ENCODE measurements at regions not wholly inside any gene's neighbourhood (a gene's known extent, or its start where the extent isn't known, plus 50 kb on each side); places are given as distances from the start of the nearest gene placed in this dataset.

- no peak overlapping the region for H3K4me3 Mint-ChIP-seq
- H3K27me3 Mint-ChIP-seq, result peaks cover 10% of the 10 kb centered on the region
- POLR2A ChIA-PET, result no interaction called here
- no peaks in the 10 kb centered on the region for H3K9me3 Mint-ChIP-seq
- no peak for ATAC-seq (ENCODE audit: low read depth)
- no peak overlapping the region for H3K27ac Mint-ChIP-seq
- no peaks in the 10 kb centered on the region for H3K36me3 Mint-ChIP-seq
- DNase-seq, result no peak
- H3K4me1 Mint-ChIP-seq, result no peaks in the 10 kb centered on the region
Measured at GRCh38 chr12:105820429-105821125, 318.2 kb downstream of the NUAK1 start.

DNA sequence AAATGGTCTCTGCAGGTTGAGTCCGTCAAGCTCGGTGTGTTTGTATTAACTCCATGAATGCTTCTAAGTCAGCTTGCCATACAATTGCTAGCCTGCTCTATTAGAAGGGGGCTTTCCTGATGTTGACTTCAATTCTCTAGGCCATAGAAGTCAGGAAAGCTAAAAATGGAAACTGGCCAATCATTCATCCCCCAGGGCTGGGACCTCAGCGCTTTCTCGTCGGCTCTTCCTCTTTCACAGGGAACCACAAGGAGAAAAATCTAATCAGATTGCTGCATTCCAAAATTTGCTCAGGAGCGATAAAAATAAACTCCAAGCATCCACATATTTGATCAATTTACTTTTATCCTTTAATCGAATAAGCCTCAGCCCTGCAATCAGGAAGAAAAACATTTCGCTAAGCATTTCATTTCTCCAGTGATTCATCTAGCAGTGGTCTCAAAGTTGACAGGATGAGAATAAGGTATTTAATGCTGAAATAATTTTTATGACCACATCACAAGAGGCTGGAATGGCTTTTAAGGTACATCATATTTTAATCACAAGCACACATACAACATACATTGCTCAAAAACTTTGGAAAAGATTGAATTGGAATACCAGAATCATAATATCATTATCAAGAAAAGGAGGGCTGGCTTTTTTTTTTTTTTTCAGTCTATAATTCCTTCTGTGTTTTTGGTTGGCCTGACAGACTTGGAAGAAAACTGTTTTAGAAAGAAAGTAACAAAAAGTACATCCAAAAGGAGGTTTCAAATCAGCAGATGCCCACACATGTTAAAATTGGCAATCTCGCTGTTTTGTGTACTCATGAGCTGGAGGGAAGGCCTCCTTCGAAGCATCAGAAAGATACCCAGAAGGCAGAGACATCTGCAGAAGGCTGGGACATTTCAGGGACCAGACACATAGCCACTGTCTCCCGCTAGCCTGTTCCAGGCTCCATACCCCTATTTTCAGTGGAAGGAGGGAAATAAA, 316.3 kb downstream of the NUAK1 start:
- peaks cover 10% of the 10 kb centered on the region for H3K27me3 Mint-ChIP-seq
- no peak overlapping the region for H3K4me3 Mint-ChIP-seq
- POLR2A ChIA-PET, result no interaction called here
- H3K36me3 Mint-ChIP-seq, result no peaks in the 10 kb centered on the region
- ATAC-seq (ENCODE audit: low read depth) (no peak), DNase-seq (no peak)
- no peak overlapping the region for H3K27ac Mint-ChIP-seq
- no peaks in the 10 kb centered on the region for H3K4me1 Mint-ChIP-seq
- H3K9me3 Mint-ChIP-seq, result no peaks in the 10 kb centered on the region

DNA sequence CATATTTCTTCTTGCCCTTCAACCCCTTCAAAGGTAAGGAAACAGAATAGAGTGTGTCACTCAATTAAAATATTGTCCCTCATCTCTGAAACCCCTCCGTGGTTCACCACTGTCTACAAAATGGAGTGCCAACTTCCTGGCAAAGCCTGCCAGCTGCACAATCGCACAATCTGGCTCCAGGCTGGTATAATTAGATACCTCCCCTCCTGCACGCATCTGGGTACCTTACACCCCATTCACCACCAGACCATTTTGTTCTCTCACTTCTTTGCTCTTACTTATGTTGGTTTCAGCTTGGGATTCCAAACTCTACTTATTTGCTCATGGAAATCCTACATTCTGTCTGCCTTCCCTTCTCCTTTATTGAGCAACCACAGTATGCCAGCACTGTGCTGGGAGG, 314.9 kb downstream of the NUAK1 start:
- Mint-ChIP-seq H3K27me3 (peaks cover 10% of the 10 kb centered on the region), H3K4me1 (no peaks in the 10 kb centered on the region), H3K4me3 (no peak overlapping the region), H3K9me3 (no peaks in the 10 kb centered on the region), H3K27ac (no peak overlapping the region), H3K36me3 (no peaks in the 10 kb centered on the region)
- POLR2A ChIA-PET, result no interaction called here
- DNase-seq (no peak), ATAC-seq (ENCODE audit: low read depth) (no peak)

DNA sequence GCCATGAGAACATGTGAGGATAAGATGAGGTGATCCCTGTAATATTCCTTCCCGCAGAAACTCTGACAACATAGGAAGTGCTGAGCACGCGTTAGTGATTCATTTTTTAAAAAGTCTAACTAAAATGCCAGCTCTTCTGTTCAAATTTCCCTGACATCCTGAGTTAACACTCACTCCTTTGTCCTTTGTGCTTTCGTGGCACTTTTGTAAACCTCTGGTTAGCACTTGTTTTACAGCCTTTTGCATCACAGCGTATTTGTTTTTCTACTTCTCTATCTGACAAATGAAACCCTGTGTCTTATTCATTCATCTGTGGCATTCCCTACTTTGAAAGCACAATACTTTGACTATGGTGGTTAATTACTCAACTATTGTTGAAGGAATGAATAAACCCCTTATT, 313.6 kb downstream of the NUAK1 start:
- no peak overlapping the region for H3K27ac Mint-ChIP-seq
- DNase-seq, result no peak
- no peaks in the 10 kb centered on the region for H3K36me3 Mint-ChIP-seq
- ATAC-seq (ENCODE audit: low read depth), result no peak
- no peaks in the 10 kb centered on the region for H3K4me1 Mint-ChIP-seq
- POLR2A ChIA-PET, result no interaction called here
- no peak overlapping the region for H3K4me3 Mint-ChIP-seq
- no peaks in the 10 kb centered on the region for H3K9me3 Mint-ChIP-seq
- H3K27me3 Mint-ChIP-seq, result peaks cover 10% of the 10 kb centered on the region

DNA sequence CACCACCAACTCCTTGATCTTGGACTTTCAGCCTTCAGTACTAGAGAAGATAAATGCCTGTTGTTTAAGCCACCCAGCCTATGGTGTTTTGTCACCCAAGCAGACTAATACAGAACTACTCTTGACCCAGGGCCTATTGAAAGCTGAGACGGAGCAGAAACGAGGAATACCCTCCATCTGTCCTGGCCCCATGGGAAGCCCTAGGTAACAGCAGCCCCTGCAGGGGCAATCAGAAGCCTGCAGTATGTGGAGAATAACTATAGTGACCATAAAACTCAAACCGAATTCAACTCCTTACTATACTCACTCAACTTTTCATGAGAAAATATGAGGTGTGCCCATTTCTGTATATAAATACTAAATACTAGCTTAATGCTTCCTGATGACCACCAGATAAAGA, 307.4 kb downstream of the NUAK1 start:
- Mint-ChIP-seq H3K27me3 (no peaks in the 10 kb centered on the region), H3K9me3 (no peaks in the 10 kb centered on the region), H3K4me1 (no peaks in the 10 kb centered on the region), H3K27ac (no peak overlapping the region), H3K4me3 (no peak overlapping the region), H3K36me3 (no peaks in the 10 kb centered on the region)
- POLR2A ChIA-PET, result no interaction called here
- DNase-seq (no peak), ATAC-seq (ENCODE audit: low read depth) (no peak)

DNA sequence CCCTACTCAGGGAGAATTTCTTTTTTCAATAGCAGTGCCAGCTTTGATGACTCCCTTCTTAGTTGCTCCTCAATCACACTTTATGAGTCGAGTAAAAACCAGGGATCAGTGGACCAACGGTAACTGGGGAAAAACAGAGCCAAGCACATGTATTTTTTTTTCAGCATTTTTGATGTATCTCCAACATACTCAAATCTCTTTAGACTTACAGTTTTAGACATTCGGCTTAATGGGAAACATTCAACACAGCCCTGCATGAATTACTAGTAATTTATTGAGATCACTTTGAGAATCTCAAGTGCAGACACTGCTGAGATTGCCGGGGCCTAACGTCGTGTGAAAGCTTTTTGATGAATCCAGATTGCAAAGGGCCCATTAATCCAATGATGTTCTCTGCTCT, 306.7 kb downstream of the NUAK1 start:
- Mint-ChIP-seq H3K9me3 (no peaks in the 10 kb centered on the region), H3K4me1 (no peaks in the 10 kb centered on the region), H3K4me3 (no peak overlapping the region), H3K27ac (no peak overlapping the region), H3K36me3 (no peaks in the 10 kb centered on the region), H3K27me3 (no peaks in the 10 kb centered on the region)
- no peak for DNase-seq
- no peak for ATAC-seq (ENCODE audit: low read depth)
- POLR2A ChIA-PET, result no interaction called here

GRCh38 chr12:105832806-105833205, 305.9 kb downstream of the NUAK1 start:
- no peak for ATAC-seq (ENCODE audit: low read depth)
- Mint-ChIP-seq H3K27ac (no peak overlapping the region), H3K36me3 (no peaks in the 10 kb centered on the region), H3K9me3 (no peaks in the 10 kb centered on the region), H3K4me3 (no peak overlapping the region), H3K4me1 (no peaks in the 10 kb centered on the region), H3K27me3 (no peaks in the 10 kb centered on the region)
- POLR2A ChIA-PET, result no interaction called here
- DNase-seq, result no peak

DNA sequence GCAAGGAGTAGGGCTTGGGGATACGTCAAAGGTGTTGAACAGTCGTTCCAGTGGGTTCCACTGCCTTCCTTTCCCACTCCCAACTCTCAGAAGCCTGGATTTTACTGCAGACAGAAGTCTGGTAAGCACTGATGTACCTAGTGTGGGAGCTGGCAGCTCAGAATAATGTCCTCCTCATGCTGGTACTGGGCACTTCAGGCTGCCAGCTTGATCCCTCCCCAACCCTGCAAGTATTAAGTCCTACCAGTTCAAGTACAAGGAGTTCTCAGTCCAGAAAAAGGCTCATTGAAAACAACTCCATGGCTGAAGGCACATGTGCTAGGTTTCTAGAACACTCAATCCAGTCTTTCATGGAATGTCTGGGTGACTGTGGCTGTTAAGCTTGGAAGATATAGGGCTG, 304.3 kb downstream of the NUAK1 start:
- Mint-ChIP-seq H3K4me1 (no peaks in the 10 kb centered on the region), H3K27me3 (no peaks in the 10 kb centered on the region), H3K27ac (no peak overlapping the region), H3K36me3 (no peaks in the 10 kb centered on the region), H3K4me3 (no peak overlapping the region), H3K9me3 (no peaks in the 10 kb centered on the region)
- ATAC-seq (ENCODE audit: low read depth) (no peak), DNase-seq (no peak)
- POLR2A ChIA-PET, result no interaction called here

- no peaks in the 10 kb centered on the region for H3K36me3 Mint-ChIP-seq
- POLR2A ChIA-PET, result no interaction called here
- no peak for ATAC-seq (ENCODE audit: low read depth)
- no peak overlapping the region for H3K4me3 Mint-ChIP-seq
- H3K9me3 Mint-ChIP-seq, result no peaks in the 10 kb centered on the region
- no peak for DNase-seq
- H3K27me3 Mint-ChIP-seq, result no peaks in the 10 kb centered on the region
- H3K27ac Mint-ChIP-seq, result no peak overlapping the region
- no peaks in the 10 kb centered on the region for H3K4me1 Mint-ChIP-seq
Measured at GRCh38 chr12:105835580-105836241, 303.0 kb downstream of the NUAK1 start.

DNA sequence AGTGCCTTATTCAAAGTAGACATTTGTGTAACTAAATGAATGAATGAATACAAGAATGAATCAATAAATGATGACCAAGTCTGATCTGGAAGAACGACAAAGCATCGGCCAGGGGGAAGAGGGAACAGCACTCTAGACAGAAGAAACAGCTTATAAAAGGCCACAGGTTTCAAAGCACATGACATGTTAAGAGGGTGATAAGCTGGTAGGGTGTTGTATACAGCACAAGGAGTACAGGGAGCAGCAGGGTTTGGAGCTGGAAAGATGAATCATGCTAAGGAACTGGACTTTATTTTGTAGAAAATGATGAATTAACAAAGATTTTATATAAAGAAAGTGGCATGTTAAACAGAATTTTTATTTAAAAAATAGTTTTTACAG, 302.5 kb downstream of the NUAK1 start:
- no peaks in the 10 kb centered on the region for H3K27me3 Mint-ChIP-seq
- no peak overlapping the region for H3K27ac Mint-ChIP-seq
- no peak for DNase-seq
- no peaks in the 10 kb centered on the region for H3K4me1 Mint-ChIP-seq
- H3K9me3 Mint-ChIP-seq, result no peaks in the 10 kb centered on the region
- H3K36me3 Mint-ChIP-seq, result no peaks in the 10 kb centered on the region
- POLR2A ChIA-PET, result no interaction called here
- ATAC-seq (ENCODE audit: low read depth), result no peak
- no peak overlapping the region for H3K4me3 Mint-ChIP-seq

DNA sequence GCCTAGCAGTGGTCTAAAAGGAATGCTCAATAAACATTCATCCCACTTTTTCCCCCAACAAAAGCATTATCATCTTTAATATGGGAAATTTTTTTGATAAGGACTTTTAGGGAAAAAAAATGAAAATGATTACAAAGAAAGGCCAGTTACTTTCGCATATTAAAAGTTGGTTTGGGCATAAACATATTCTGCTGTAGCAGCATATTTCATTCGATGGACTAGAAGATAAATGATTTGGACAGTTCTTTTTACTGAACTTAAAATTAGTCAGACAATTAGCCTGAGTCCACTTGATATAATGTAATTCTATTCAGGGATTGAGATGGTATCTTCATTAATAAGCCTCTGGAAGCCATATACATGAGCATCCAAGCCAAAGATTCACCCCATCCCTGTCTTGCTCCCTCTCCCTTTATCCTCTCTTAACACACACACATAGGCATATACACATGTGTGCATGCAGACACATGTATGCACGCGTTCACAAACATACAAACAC, 299.1 kb downstream of the NUAK1 start:
- H3K4me3 Mint-ChIP-seq, result no peak overlapping the region
- H3K27me3 Mint-ChIP-seq, result no peaks in the 10 kb centered on the region
- H3K9me3 Mint-ChIP-seq, result peaks cover under 1% of the 10 kb centered on the region
- no peaks in the 10 kb centered on the region for H3K4me1 Mint-ChIP-seq
- H3K36me3 Mint-ChIP-seq, result no peaks in the 10 kb centered on the region
- DNase-seq (no peak), ATAC-seq (ENCODE audit: low read depth) (no peak)
- POLR2A ChIA-PET, result no interaction called here
- no peak overlapping the region for H3K27ac Mint-ChIP-seq

DNA sequence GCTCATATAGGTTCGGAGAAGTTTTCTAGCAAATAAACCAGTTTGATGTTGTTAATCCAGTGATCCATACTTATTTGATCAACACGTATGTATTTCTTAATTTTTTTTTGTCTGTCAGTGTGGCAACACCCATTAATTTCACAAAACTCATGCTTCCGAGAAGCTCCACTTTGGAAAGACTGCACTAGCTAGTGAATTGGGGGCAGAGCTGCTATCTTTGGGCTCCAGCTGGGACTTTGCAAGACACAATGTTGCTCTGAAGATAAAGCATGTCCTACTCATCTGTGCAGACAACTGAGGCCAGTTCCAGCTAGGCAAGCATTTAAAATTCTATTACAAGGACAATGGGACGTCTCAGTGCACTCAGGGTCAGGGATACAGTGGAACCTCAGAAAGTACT, 298.4 kb downstream of the NUAK1 start:
- Mint-ChIP-seq H3K36me3 (no peaks in the 10 kb centered on the region), H3K27me3 (no peaks in the 10 kb centered on the region), H3K9me3 (peaks cover 1% of the 10 kb centered on the region), H3K4me1 (no peaks in the 10 kb centered on the region), H3K27ac (no peak overlapping the region), H3K4me3 (no peak overlapping the region)
- no peak for DNase-seq
- POLR2A ChIA-PET, result no interaction called here
- ATAC-seq (ENCODE audit: low read depth), result no peak

- POLR2A ChIA-PET, result no interaction called here
- DNase-seq, result no peak
- no peak overlapping the region for H3K4me3 Mint-ChIP-seq
- no peaks in the 10 kb centered on the region for H3K4me1 Mint-ChIP-seq
- H3K9me3 Mint-ChIP-seq, result peaks cover 1% of the 10 kb centered on the region
- H3K36me3 Mint-ChIP-seq, result no peaks in the 10 kb centered on the region
- no peaks in the 10 kb centered on the region for H3K27me3 Mint-ChIP-seq
- ATAC-seq (ENCODE audit: low read depth), result no peak
- no peak overlapping the region for H3K27ac Mint-ChIP-seq
Measured at GRCh38 chr12:105841840-105842239, 296.9 kb downstream of the NUAK1 start.

DNA sequence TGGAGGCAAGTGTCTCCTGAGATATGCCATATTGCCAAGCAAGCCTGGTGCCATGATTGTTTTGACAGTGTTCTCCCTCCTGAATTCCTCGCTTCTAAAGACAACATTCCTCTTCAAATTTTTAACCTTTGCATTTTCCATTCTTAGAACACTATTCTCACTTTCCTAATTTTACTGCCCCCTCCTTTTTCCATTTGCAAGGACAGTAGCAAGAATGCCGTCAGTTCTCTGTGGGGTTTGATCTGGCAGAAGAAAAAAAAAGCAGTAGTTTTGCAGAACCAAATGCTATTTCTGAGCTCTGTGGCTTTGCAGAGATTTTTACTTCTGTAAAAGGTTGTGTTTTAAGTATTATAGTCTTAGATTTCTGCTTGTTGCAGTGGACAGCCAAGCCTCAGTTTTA, 295.2 kb downstream of the NUAK1 start:
- Mint-ChIP-seq H3K27ac (no peak overlapping the region), H3K4me1 (no peaks in the 10 kb centered on the region), H3K27me3 (no peaks in the 10 kb centered on the region), H3K9me3 (peaks cover 1% of the 10 kb centered on the region), H3K36me3 (no peaks in the 10 kb centered on the region), H3K4me3 (no peak overlapping the region)
- POLR2A ChIA-PET, result no interaction called here
- no peak for ATAC-seq (ENCODE audit: low read depth)
- no peak for DNase-seq
